Nephron (organoid): ENCODE measurements at regions not wholly inside any gene's neighbourhood (a gene's known extent, or its start where the extent isn't known, plus 50 kb on each side); places are given as distances from the start of the nearest gene placed in this dataset.
A peak's percentile ranks its signal among the peaks of the same experiment; 100 is the strongest.

Experiments
- H3K27ac Mint-ChIP-seq, 3 experiments: 2 replicates each; pipeline ENCODE4 v1.8.0; 2020; ENCODE audit warnings: mixed read lengths in 3 of 3, mild to moderate bottlenecking in 2 of 3, moderate library complexity in 1 of 3
- H3K27me3 Mint-ChIP-seq: 2 replicates; pipeline ENCODE4 v1.8.0; 2021; ENCODE audit warnings: low read depth, mild to moderate bottlenecking, moderate library complexity, mixed read lengths
- H3K36me3 Mint-ChIP-seq: 2 replicates; pipeline ENCODE4 v1.8.0; 2020; ENCODE audit warnings: low read depth, mixed read lengths
- H3K4me1 Mint-ChIP-seq: 2 replicates; pipeline ENCODE4 v1.8.0; 2020; ENCODE audit warnings: mixed read lengths
- H3K4me3 Mint-ChIP-seq, 3 experiments: 2 replicates each; pipeline ENCODE4 v1.8.0; 2020; ENCODE audit warnings: mild to moderate bottlenecking in 3 of 3, mixed read lengths in 3 of 3, moderate library complexity in 2 of 3
- H3K9me3 Mint-ChIP-seq: 2 replicates; pipeline ENCODE4 v1.8.0; 2020; ENCODE audit warnings: mixed read lengths
- TF ChIP-seq, protein P1 (sequence below), 3 experiments: fragments of 200-600 bp; sonication (generic); IDR thresholded peaks; one replicate each; pipeline ENCODE4 v1.5.0; 2021; ENCODE audit warnings: antibody characterized with exemption in 3 of 3; ENCODE audit not compliant: unreplicated experiment in 3 of 3

DNA sequence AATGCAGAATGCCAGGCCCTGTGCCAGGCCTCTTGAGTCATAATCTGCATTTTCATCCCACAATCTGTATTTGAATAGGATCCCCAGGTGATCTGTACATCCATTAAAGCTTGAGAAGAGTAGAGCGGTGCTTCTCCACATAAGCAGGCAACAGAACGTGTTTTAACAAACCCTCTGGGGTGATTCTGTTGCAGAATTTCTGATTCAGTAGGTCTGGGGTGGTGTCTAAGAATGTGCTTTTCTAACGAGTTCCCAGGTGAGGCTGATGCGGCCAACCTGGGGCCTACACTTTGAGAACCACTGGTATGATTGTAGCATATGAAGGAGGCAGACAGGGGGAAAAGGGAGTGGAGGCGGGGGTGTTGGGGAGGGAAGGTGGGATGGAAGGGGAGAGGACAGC lies 78.4 kb upstream of the POU3F1 start:
- no peak overlapping the region for H3K27ac Mint-ChIP-seq

DNA sequence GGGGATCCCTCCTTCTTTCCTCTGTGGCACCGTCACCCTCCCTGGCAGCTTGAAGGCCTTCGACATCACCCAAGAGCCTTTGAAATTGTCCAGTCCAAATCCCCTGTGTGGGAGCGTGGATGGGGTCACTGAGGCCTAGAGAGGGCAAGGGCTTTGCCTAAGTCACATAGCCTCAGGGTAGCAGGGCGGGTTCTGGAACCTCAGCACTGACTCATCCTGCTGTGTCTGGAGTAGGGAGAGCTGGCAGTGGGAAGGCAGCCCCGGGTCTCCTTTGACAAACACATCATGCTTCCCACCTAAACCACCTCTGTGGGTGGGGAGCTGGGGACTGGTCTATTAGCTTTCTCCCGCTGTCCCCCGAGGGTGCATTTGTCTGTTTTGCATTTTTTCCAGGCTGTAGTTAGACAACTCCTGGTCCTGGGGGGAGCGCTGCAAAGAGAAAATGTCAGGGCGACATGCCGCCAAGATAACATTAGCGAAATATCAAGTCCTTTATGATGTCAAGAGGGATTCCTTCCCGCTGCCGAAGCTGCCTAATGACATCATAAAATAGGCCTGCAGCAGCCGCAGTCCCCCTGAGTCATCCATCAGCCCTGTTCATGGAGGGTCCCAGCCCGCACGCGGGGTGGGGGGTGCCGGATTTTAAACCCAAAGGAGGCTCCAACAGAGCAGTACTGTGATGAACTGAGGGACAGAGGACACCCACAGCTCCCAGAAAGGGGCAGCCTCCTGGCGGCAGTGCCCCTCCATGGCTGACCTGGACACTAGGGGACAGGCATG lies 77.0 kb upstream of the POU3F1 start:
- Mint-ChIP-seq H3K4me1 (peaks cover 16% of the 10 kb centered on the region), H3K9me3 (no peaks in the 10 kb centered on the region), H3K36me3 (no peaks in the 10 kb centered on the region), H3K4me3 (no peak overlapping the region), H3K27me3 (peaks cover 36% of the 10 kb centered on the region), H3K27ac (no peak overlapping the region)
- TF ChIP-seq, protein P1, sequence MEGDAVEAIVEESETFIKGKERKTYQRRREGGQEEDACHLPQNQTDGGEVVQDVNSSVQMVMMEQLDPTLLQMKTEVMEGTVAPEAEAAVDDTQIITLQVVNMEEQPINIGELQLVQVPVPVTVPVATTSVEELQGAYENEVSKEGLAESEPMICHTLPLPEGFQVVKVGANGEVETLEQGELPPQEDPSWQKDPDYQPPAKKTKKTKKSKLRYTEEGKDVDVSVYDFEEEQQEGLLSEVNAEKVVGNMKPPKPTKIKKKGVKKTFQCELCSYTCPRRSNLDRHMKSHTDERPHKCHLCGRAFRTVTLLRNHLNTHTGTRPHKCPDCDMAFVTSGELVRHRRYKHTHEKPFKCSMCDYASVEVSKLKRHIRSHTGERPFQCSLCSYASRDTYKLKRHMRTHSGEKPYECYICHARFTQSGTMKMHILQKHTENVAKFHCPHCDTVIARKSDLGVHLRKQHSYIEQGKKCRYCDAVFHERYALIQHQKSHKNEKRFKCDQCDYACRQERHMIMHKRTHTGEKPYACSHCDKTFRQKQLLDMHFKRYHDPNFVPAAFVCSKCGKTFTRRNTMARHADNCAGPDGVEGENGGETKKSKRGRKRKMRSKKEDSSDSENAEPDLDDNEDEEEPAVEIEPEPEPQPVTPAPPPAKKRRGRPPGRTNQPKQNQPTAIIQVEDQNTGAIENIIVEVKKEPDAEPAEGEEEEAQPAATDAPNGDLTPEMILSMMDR (IDR thresholded peaks at IDR 0.05; ENCODE audit: unreplicated experiment in 3 of 3), result no peak

More for the DNA sequence above, 78.4 kb upstream of the POU3F1 start:
- no peak overlapping the region for H3K4me3 Mint-ChIP-seq
- no peaks in the 10 kb centered on the region for H3K9me3 Mint-ChIP-seq
- H3K27me3 Mint-ChIP-seq, result peaks cover 36% of the 10 kb centered on the region
- no peaks in the 10 kb centered on the region for H3K36me3 Mint-ChIP-seq
- TF ChIP-seq, protein P1 (IDR thresholded peaks at IDR 0.05; ENCODE audit: unreplicated experiment in 3 of 3), result no peak
- H3K4me1 Mint-ChIP-seq, result peaks cover 15% of the 10 kb centered on the region

DNA sequence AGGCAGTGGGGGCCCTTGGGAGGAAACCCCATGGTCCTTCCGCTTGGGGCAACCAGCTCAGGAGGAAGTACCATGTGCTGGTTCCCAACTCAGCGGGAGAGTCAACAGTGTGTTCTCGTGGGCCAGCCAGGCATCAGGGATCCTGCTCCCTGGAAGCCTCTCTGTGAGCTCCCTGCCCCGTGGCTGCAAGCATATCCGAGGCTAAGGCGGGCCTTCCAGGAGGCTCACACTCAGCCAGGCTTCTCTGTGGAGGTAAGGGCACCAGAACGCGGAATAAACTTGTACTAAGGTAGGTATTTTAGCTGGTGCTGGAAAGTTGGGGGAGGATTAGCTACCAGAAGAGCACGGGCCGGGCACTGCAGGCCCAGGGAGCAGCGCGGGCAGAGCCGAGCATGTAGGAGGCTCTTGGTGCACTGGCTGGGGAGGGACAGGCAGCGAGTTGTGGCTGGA lies 74.7 kb upstream of the POU3F1 start:
- no peak overlapping the region for H3K27ac Mint-ChIP-seq
- H3K4me1 Mint-ChIP-seq, result peaks cover 5% of the 10 kb centered on the region
- TF ChIP-seq, protein P1 (IDR thresholded peaks at IDR 0.05; ENCODE audit: unreplicated experiment in 3 of 3), result no peak
- H3K4me3 Mint-ChIP-seq, result no peak overlapping the region
- no peaks in the 10 kb centered on the region for H3K36me3 Mint-ChIP-seq
- H3K27me3 Mint-ChIP-seq, result peaks cover 32% of the 10 kb centered on the region
- no peaks in the 10 kb centered on the region for H3K9me3 Mint-ChIP-seq

DNA sequence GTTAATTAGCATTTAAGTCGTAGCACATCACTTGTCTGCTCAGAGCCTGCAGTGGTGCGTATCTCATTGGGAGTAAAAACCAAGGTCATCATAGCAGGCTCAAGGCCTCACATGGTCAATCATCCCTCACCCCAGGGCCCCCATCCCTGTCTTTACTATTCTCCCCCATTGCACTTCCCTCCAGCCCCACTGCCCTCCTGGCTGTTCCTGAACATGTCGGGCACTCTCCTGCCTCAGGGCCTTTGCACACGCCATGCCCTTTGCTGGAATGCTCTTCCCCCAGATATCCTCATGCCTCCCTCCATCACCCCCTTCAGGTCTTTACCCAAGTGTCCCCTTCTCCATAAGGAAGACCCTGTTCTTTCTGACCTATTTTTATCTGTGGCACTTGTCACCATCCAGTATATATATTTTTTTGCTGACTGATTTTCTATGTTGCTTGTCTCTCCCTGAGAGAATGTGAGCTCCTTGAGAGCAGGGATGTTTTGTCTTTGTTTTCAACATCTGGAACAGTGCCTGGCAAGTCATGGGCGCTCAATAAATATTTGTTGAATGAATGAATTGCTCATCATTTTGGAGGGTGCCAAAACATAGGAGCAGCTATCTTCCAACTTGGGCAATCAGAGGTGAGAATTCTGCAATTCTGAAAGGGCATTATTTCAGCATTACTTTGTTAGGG lies 74.1 kb upstream of the POU3F1 start:
- H3K4me3 Mint-ChIP-seq, result no peak overlapping the region
- no peaks in the 10 kb centered on the region for H3K36me3 Mint-ChIP-seq
- no peak overlapping the region for H3K27ac Mint-ChIP-seq
- peaks cover 35% of the 10 kb centered on the region for H3K27me3 Mint-ChIP-seq
- no peaks in the 10 kb centered on the region for H3K9me3 Mint-ChIP-seq
- TF ChIP-seq, protein P1 (IDR thresholded peaks at IDR 0.05; ENCODE audit: unreplicated experiment in 3 of 3), result no peak
- peaks cover 5% of the 10 kb centered on the region for H3K4me1 Mint-ChIP-seq

DNA sequence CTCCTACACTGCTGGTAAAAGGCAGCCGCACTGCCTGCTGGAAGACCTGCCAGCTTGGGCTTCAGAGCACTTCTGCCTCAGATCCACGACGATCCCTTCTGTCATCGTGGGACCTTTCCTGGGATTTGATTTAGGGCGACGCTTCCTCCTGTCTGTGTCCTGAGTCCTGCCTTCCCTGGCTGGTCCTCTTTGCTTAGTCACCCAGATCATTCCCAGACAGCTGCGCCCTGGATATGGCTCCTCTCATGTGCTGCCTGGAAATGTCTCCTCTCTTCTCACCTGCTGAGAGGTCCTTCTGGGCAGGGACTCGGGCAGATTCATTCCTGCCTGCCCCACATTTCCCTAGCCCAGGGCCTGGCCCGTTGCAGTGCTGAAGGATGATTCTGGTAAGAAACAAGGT lies 72.4 kb upstream of the POU3F1 start:
- Mint-ChIP-seq H3K36me3 (no peaks in the 10 kb centered on the region), H3K9me3 (no peaks in the 10 kb centered on the region), H3K4me1 (peaks cover 5% of the 10 kb centered on the region), H3K27ac (peak overlapping the region in 1 of 3 experiments; percentile 15), H3K4me3 (no peak overlapping the region), H3K27me3 (peaks cover 39% of the 10 kb centered on the region)
- TF ChIP-seq, protein P1 (IDR thresholded peaks at IDR 0.05; ENCODE audit: unreplicated experiment in 3 of 3), result no peak
